Esophagus squamous epithelium (tissue), 5 donors: ENCODE measurements at regions not wholly inside any gene's neighbourhood (a gene's known extent, or its start where the extent isn't known, plus 50 kb on each side); places are given as distances from the start of the nearest gene placed in this dataset.

Experiments
- DNase-seq: peaks from one replicate; lab custom pipeline; 2025; lab: John Stamatoyannopoulos, UW
- H3K27ac ChIP-seq, 4 donors: fragments of 200-600 bp; sonication (generic); one replicate each; pipeline ENCODE4 v1.5.1; 2016 to 2019; ENCODE audit warnings: mild to moderate bottlenecking in 1 of 4
- H3K27me3 ChIP-seq, 4 donors: fragments of 200-600 bp; sonication (generic); 1 replicate in 3 of 4; 2 replicates in 1 of 4; pipeline versions ENCODE4 v1.5.1 to v1.6.0; 2017 to 2021; ENCODE audit warnings: antibody characterized with exemption in 1 of 4
- H3K36me3 ChIP-seq, 3 donors: fragments of 200-600 bp; sonication (generic); one replicate each; pipeline ENCODE4 v1.5.1; 2016 to 2019
- H3K4me1 ChIP-seq, 3 donors: fragments of 200-600 bp; sonication (generic); one replicate each; pipeline ENCODE4 v1.5.1; 2017 to 2019
- H3K4me3 ChIP-seq, 4 donors: fragments of 200-600 bp; sonication (generic); 1 replicate in 3 of 4; 2 replicates in 1 of 4; pipeline ENCODE4 v1.5.1; 2016 to 2019; ENCODE audit warnings: mild to moderate bottlenecking in 2 of 4, moderate library complexity in 1 of 4
- H3K9me3 ChIP-seq, 3 donors: fragments of 200-600 bp; sonication (generic); one replicate each; pipeline ENCODE4 v1.5.1; 2016 to 2019
- CTCF ChIP-seq, 6 experiments: fragments of 450-650 bp in 4 of 6; fragments of 200-600 bp in 2 of 6; sonication (generic) in 2 of 6; IDR thresholded peaks; one replicate each; pipeline ENCODE4 v1.5.1; 2016 to 2019; ENCODE audit warnings: antibody characterized with exemption in 6 of 6, mild to moderate bottlenecking in 4 of 6, moderate library complexity in 4 of 6
- POLR2A ChIP-seq, 4 donors: fragments of 450-650 bp; IDR thresholded peaks; one replicate each; pipeline ENCODE4 v1.6.1; 2017; ENCODE audit warnings: antibody characterized with exemption in 4 of 4, mild to moderate bottlenecking in 4 of 4, moderate library complexity in 3 of 4
- WGBS, 2 donors: methylation state at CpG; one replicate each; pipeline ENCODE4 v1.1.5; 2018; 5-methylcytosine and 5-hydroxymethylcytosine counted together
- intact Hi-C: fragments of 100-400 bp; cut with DNase I; formaldehyde crosslinking; loops from one replicate; pipeline ENCODE4 v1.15.0; 2022
- donor health status: DM: yes; HTN: yes; CAD: no.

DNA sequence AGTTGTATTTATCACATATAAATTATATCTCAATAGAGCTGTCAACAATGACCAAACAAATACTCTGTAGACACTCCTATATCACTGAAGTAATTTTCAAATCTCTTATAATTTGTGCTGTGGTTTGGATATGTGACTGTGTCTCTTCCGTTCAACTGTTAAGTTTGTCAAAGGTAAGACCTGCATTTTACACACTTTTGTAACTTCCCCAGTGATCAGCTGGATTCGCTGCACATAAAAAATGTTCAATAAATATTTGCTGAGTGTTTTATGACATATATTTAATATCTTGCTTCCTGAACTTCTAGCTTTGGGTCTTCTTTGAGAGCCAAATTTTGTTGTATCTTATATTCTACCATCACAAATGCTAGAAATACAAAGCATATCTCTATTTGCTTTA is 57.3 kb upstream of the ROCK1 start:
- intact Hi-C loops = no loop called here
- WGBS, 2 donors = 51 to 72% methylated on average over 2 of the region's 2 CpGs

GRCh38 chr18:21177822-21178221 is 64.2 kb upstream of the GREB1L start:
- Histone ChIP-seq H3K4me3 (no peak overlapping the region), H3K27ac (no peak overlapping the region), H3K9me3 (no peaks in the 10 kb centered on the region), H3K4me1 (no peaks in the 10 kb centered on the region), H3K36me3 (no peaks in the 10 kb centered on the region), H3K27me3 (no peaks in the 10 kb centered on the region)
- intact Hi-C loops = no loop called here
- WGBS, 2 donors = 50 to 68% methylated on average over 6 of the region's 6 CpGs
- DNase-seq = no peak
- TF ChIP-seq CTCF (IDR thresholded peaks at IDR 0.05) (no peak), POLR2A (IDR thresholded peaks at IDR 0.05) (no peak)

More for the DNA sequence above, 57.3 kb upstream of the ROCK1 start:
- H3K27me3 ChIP-seq = no peaks in the 10 kb centered on the region
- H3K4me1 ChIP-seq = peaks cover 0 to 5% (median 2%) of the 10 kb centered on the region in 3 donors
- DNase-seq = no peak
- H3K4me3 ChIP-seq = no peak overlapping the region
- no peaks in the 10 kb centered on the region for H3K36me3 ChIP-seq
- H3K27ac ChIP-seq = no peak overlapping the region
- TF ChIP-seq POLR2A (IDR thresholded peaks at IDR 0.05) (no peak), CTCF (IDR thresholded peaks at IDR 0.05) (no peak)
- H3K9me3 ChIP-seq = no peaks in the 10 kb centered on the region

GRCh38 chr18:21179590-21180220 is 62.3 kb upstream of the GREB1L start:
- intact Hi-C loops = loop anchor here (5.0 kb wide), 1 partner anchor 97 kb away; no protein-coding TSS in a partner anchor
- Histone ChIP-seq H3K36me3 (no peaks in the 10 kb centered on the region), H3K27me3 (no peaks in the 10 kb centered on the region), H3K4me1 (no peaks in the 10 kb centered on the region), H3K27ac (no peak overlapping the region), H3K9me3 (no peaks in the 10 kb centered on the region), H3K4me3 (no peak overlapping the region)
- 30 to 40% methylated on average over 7 of the region's 7 CpGs for WGBS, 2 donors
- TF ChIP-seq POLR2A (IDR thresholded peaks at IDR 0.05) = no peak
- TF ChIP-seq CTCF (IDR thresholded peaks at IDR 0.05) = peak; percentile 44 to 72 (median 57)
- no peak for DNase-seq

GRCh38 chr18:21180588-21180987 is 61.4 kb upstream of the GREB1L start:
- Histone ChIP-seq H3K4me1 (no peaks in the 10 kb centered on the region), H3K27ac (no peak overlapping the region), H3K36me3 (no peaks in the 10 kb centered on the region), H3K4me3 (no peak overlapping the region), H3K9me3 (no peaks in the 10 kb centered on the region), H3K27me3 (no peaks in the 10 kb centered on the region)
- no peak for DNase-seq
- intact Hi-C loops = loop anchor here (5.0 kb wide), 1 partner anchor 98 kb away; no protein-coding TSS in a partner anchor
- no peak for TF ChIP-seq POLR2A (IDR thresholded peaks at IDR 0.05)
- TF ChIP-seq CTCF (IDR thresholded peaks at IDR 0.05) = no peak
- WGBS, 2 donors = 66 to 82% methylated on average over 2 to 7 of the region's 7 CpGs

GRCh38 chr18:21181766-21182165 is 60.3 kb upstream of the GREB1L start:
- H3K36me3 ChIP-seq = no peaks in the 10 kb centered on the region
- DNase-seq = no peak
- no peaks in the 10 kb centered on the region for H3K4me1 ChIP-seq
- H3K9me3 ChIP-seq = no peaks in the 10 kb centered on the region
- H3K27me3 ChIP-seq = no peaks in the 10 kb centered on the region
- intact Hi-C loops = loop anchor here (5.0 kb wide), 1 partner anchor 99 kb away; no protein-coding TSS in a partner anchor
- no peak overlapping the region for H3K4me3 ChIP-seq
- H3K27ac ChIP-seq = no peak overlapping the region
- 45 to 69% methylated on average over 3 of the region's 3 CpGs for WGBS, 2 donors
- TF ChIP-seq CTCF (IDR thresholded peaks at IDR 0.05) (no peak), POLR2A (IDR thresholded peaks at IDR 0.05) (no peak)
